GM23338 (cell line): ENCODE measurements at regions not wholly inside any gene's neighbourhood (a gene's known extent, or its start where the extent isn't known, plus 50 kb on each side); places are given as distances from the start of the nearest gene placed in this dataset.
"Not testable (repeated sequence)": the region's sequence is repeated elsewhere in the genome, so short reads cannot be mapped to it uniquely, and the experiment has no call there.

ENCODE experiments used
- ATAC-seq: fragments of 200-7000 bp; cut with Tn5 transposase; 3 replicates; pipeline ENCODE4 v1.9.1; 2020
- DNase-seq: peaks from one replicate; pipeline ENCODE4 v3.0.0-alpha.2; 2015; ENCODE audit warnings: low spot score
- H2AFZ ChIP-seq: fragments of 200-600 bp; sonication (generic); 2 replicates; pipeline ENCODE4 v1.8.0; 2016; ENCODE audit warnings: antibody characterized with exemption, mild to moderate bottlenecking, moderate library complexity
- H3F3A ChIP-seq: fragments of 200-600 bp; sonication (generic); replicated peaks from 2 replicates; pipeline ENCODE4 v1.8.0; 2017; ENCODE audit warnings: antibody characterized with exemption, mixed run types, low read depth
- H3K27ac ChIP-seq: fragments of 200-600 bp; sonication (generic); 2 replicates; pipeline ENCODE4 v1.6.1; 2016; ENCODE audit warnings: low read depth
- H3K27me3 ChIP-seq: fragments of 200-600 bp; sonication (generic); 2 replicates; pipeline ENCODE4 v1.8.0; 2016; ENCODE audit warnings: mild to moderate bottlenecking, mixed run types, moderate library complexity; ENCODE audit not compliant: insufficient read depth
- H3K36me3 ChIP-seq: fragments of 200-600 bp; sonication (generic); 2 replicates; pipeline ENCODE4 v1.8.0; 2016; ENCODE audit warnings: mild to moderate bottlenecking; ENCODE audit not compliant: insufficient read depth
- H3K4me1 ChIP-seq: fragments of 200-600 bp; sonication (generic); 2 replicates; pipeline ENCODE4 v1.8.0; 2016; ENCODE audit warnings: mild to moderate bottlenecking, moderate library complexity; ENCODE audit not compliant: insufficient read depth
- H3K4me2 ChIP-seq: fragments of 200-600 bp; sonication (generic); 2 replicates; pipeline ENCODE4 v1.7.1; 2017; ENCODE audit warnings: mixed run types
- H3K4me3 ChIP-seq: fragments of 200-600 bp; sonication (generic); 2 replicates; pipeline ENCODE4 v1.6.1; 2016; ENCODE audit warnings: mixed run types
- H3K79me2 ChIP-seq: fragments of 200-600 bp; sonication (generic); replicated peaks from 2 replicates; pipeline ENCODE4 v1.8.0; 2017; ENCODE audit warnings: mild to moderate bottlenecking; ENCODE audit not compliant: insufficient read depth
- H3K9me2 ChIP-seq: fragments of 200-600 bp; sonication (generic); 2 replicates; pipeline ENCODE4 v1.8.0; 2017; ENCODE audit not compliant: insufficient read depth
- H4K20me1 ChIP-seq: fragments of 200-600 bp; sonication (generic); replicated peaks from 2 replicates; pipeline ENCODE4 v1.8.0; 2017; ENCODE audit warnings: mild to moderate bottlenecking; ENCODE audit not compliant: insufficient read depth
- H3K27ac Mint-ChIP-seq: 2 replicates; pipeline ENCODE4 v1.8.0; 2020; ENCODE audit warnings: inconsistent platforms, mild to moderate bottlenecking, moderate library complexity, mixed read lengths
- H3K27me3 Mint-ChIP-seq: 3 replicates; pipeline ENCODE4 v1.8.0; 2022; ENCODE audit warnings: low read depth, mild to moderate bottlenecking, moderate library complexity, mixed read lengths, inconsistent platforms; ENCODE audit not compliant: insufficient read depth, poor library complexity
- H3K36me3 Mint-ChIP-seq: 3 replicates; pipeline ENCODE4 v1.8.0; 2021; ENCODE audit warnings: low read depth, mild to moderate bottlenecking, inconsistent platforms, moderate library complexity, mixed read lengths
- H3K4me1 Mint-ChIP-seq: 3 replicates; pipeline ENCODE4 v1.8.0; 2020; ENCODE audit warnings: mild to moderate bottlenecking, inconsistent platforms, mixed read lengths
- H3K4me3 Mint-ChIP-seq: 3 replicates; pipeline ENCODE4 v1.8.0; 2021; ENCODE audit warnings: moderate library complexity, mild to moderate bottlenecking, inconsistent platforms, mixed read lengths
- H3K9me3 Mint-ChIP-seq: 3 replicates; pipeline ENCODE4 v1.8.0; 2020; ENCODE audit warnings: moderate library complexity, mild to moderate bottlenecking, inconsistent platforms, mixed read lengths
- CREB1 ChIP-seq: fragments of 250-450 bp; sonication (Bioruptor Pico); IDR thresholded peaks from 2 replicates; pipeline ENCODE4 v1.5.0; 2020; ENCODE audit warnings: low read depth, mild to moderate bottlenecking, moderate library complexity
- EZH2 ChIP-seq: fragments of 200-600 bp; sonication (generic); IDR thresholded peaks from one replicate; pipeline ENCODE4 v1.8.0; 2017; ENCODE audit warnings: antibody characterized with exemption, mild to moderate bottlenecking, low read depth; ENCODE audit not compliant: unreplicated experiment
- EZH2phosphoT487 ChIP-seq: fragments of 200-600 bp; sonication (generic); IDR thresholded peaks from one replicate; pipeline ENCODE4 v1.8.1; 2018; ENCODE audit warnings: antibody characterized with exemption; ENCODE audit not compliant: unreplicated experiment
- JUNB ChIP-seq: IDR thresholded peaks from one replicate; pipeline ENCODE4 v1.6.1; 2016; ENCODE audit warnings: antibody characterized with exemption; ENCODE audit not compliant: unreplicated experiment
- NANOG ChIP-seq: IDR thresholded peaks from 2 replicates; pipeline ENCODE4 v1.6.1; 2016; ENCODE audit warnings: antibody characterized with exemption, borderline replicate concordance
- POLR2AphosphoS5 ChIP-seq: IDR thresholded peaks from 2 replicates; pipeline ENCODE4 v1.6.1; 2016; ENCODE audit warnings: antibody characterized with exemption, low read depth
- STAT1 ChIP-seq: IDR thresholded peaks from one replicate; pipeline ENCODE4 v1.6.1; 2016; ENCODE audit warnings: antibody characterized with exemption; ENCODE audit not compliant: unreplicated experiment
- ZNF331 ChIP-seq: fragments of 250-450 bp; sonication (Bioruptor Pico); IDR thresholded peaks from 2 replicates; pipeline ENCODE4 v1.5.0; 2020; ENCODE audit warnings: low read depth, mild to moderate bottlenecking, moderate library complexity
- TF ChIP-seq, protein P1 (sequence below), 2 experiments: fragments of 200-600 bp in 1 of 2; sonication (generic) in 1 of 2; conservative IDR thresholded peaks; 2 replicates each; pipeline versions ENCODE4 v1.5.1 to v1.6.1; 2016 to 2017; ENCODE audit warnings: antibody characterized with exemption in 2 of 2, low read depth in 2 of 2, mild to moderate bottlenecking in 2 of 2, moderate library complexity in 1 of 2
- TF ChIP-seq, protein P2 (sequence below): IDR thresholded peaks from one replicate; pipeline ENCODE4 v1.6.1; 2018; ENCODE audit warnings: antibody characterized with exemption; ENCODE audit not compliant: unreplicated experiment

GRCh38 chr5:24986326-24986725 is 341.5 kb upstream of the CDH10 start (continued):
- TF ChIP-seq, protein P1, sequence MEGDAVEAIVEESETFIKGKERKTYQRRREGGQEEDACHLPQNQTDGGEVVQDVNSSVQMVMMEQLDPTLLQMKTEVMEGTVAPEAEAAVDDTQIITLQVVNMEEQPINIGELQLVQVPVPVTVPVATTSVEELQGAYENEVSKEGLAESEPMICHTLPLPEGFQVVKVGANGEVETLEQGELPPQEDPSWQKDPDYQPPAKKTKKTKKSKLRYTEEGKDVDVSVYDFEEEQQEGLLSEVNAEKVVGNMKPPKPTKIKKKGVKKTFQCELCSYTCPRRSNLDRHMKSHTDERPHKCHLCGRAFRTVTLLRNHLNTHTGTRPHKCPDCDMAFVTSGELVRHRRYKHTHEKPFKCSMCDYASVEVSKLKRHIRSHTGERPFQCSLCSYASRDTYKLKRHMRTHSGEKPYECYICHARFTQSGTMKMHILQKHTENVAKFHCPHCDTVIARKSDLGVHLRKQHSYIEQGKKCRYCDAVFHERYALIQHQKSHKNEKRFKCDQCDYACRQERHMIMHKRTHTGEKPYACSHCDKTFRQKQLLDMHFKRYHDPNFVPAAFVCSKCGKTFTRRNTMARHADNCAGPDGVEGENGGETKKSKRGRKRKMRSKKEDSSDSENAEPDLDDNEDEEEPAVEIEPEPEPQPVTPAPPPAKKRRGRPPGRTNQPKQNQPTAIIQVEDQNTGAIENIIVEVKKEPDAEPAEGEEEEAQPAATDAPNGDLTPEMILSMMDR (conservative IDR thresholded peaks at IDR 0.05; ENCODE audit: low read depth in 2 of 2), result no peak
- no peak for TF ChIP-seq JUNB
- no peak for TF ChIP-seq NANOG
- no peak for TF ChIP-seq ZNF331 (CRISPR knock-in tag)
- TF ChIP-seq EZH2, result no peak
- TF ChIP-seq, protein P2, sequence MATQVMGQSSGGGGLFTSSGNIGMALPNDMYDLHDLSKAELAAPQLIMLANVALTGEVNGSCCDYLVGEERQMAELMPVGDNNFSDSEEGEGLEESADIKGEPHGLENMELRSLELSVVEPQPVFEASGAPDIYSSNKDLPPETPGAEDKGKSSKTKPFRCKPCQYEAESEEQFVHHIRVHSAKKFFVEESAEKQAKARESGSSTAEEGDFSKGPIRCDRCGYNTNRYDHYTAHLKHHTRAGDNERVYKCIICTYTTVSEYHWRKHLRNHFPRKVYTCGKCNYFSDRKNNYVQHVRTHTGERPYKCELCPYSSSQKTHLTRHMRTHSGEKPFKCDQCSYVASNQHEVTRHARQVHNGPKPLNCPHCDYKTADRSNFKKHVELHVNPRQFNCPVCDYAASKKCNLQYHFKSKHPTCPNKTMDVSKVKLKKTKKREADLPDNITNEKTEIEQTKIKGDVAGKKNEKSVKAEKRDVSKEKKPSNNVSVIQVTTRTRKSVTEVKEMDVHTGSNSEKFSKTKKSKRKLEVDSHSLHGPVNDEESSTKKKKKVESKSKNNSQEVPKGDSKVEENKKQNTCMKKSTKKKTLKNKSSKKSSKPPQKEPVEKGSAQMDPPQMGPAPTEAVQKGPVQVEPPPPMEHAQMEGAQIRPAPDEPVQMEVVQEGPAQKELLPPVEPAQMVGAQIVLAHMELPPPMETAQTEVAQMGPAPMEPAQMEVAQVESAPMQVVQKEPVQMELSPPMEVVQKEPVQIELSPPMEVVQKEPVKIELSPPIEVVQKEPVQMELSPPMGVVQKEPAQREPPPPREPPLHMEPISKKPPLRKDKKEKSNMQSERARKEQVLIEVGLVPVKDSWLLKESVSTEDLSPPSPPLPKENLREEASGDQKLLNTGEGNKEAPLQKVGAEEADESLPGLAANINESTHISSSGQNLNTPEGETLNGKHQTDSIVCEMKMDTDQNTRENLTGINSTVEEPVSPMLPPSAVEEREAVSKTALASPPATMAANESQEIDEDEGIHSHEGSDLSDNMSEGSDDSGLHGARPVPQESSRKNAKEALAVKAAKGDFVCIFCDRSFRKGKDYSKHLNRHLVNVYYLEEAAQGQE, result no peak
- no peak for TF ChIP-seq STAT1
- TF ChIP-seq EZH2phosphoT487, result no peak
- no peak for TF ChIP-seq CREB1 (CRISPR knock-in tag)

- not testable (repeated sequence) for H3K27ac ChIP-seq, H3K9me3 Mint-ChIP-seq, H3K27me3 ChIP-seq, H3K4me1 ChIP-seq, H4K20me1 ChIP-seq, H3K36me3 Mint-ChIP-seq, H3K4me2 ChIP-seq, H3K9me2 ChIP-seq, H3K27ac Mint-ChIP-seq, H3K79me2 ChIP-seq, H3F3A ChIP-seq, H3K4me3 Mint-ChIP-seq, ATAC-seq, H3K27me3 Mint-ChIP-seq, H3K4me3 ChIP-seq, DNase-seq, H3K36me3 ChIP-seq, H2AFZ ChIP-seq
- peaks cover 11% of the 10 kb centered on the region; the same call in 2 of the 3 replicates for H3K4me1 Mint-ChIP-seq
Observed at GRCh38 chr5:24978552-24978951, 333.8 kb upstream of the CDH10 start.

GRCh38 chr5:24963611-24964010 is 318.8 kb upstream of the CDH10 start:
- Histone ChIP-seq H3K4me3 (no peak overlapping the region), H3K27me3 (no peaks in the 10 kb centered on the region), H3K79me2 (no peaks in the 10 kb centered on the region), H2AFZ (no peak overlapping the region), H3K4me1 (no peaks in the 10 kb centered on the region), H3K27ac (no peak overlapping the region), H3K4me2 (no peak overlapping the region), H3K36me3 (no peaks in the 10 kb centered on the region), H3K9me2 (no peaks in the 10 kb centered on the region), H4K20me1 (no peaks in the 10 kb centered on the region), H3F3A (no peaks in the 10 kb centered on the region)
- H3K9me3 Mint-ChIP-seq, result no peaks in the 10 kb centered on the region; the same call in 2 of the 3 replicates
- H3K4me3 Mint-ChIP-seq, result no peak overlapping the region
- ATAC-seq (no peak), DNase-seq (no peak)
- H3K36me3 Mint-ChIP-seq, result no peaks in the 10 kb centered on the region
- H3K27me3 Mint-ChIP-seq, result no peaks in the 10 kb centered on the region
- no peaks in the 10 kb centered on the region for H3K4me1 Mint-ChIP-seq
- no peak overlapping the region for H3K27ac Mint-ChIP-seq
- TF ChIP-seq NANOG (no peak), JUNB (no peak), POLR2AphosphoS5 (no peak), STAT1 (no peak)
- TF ChIP-seq, protein P2, result no peak
- TF ChIP-seq, protein P1 (conservative IDR thresholded peaks at IDR 0.05; ENCODE audit: low read depth in 2 of 2), result no peak
